ENCODE measurements at regions not wholly inside any gene's neighbourhood (a gene's known extent, or its start where the extent isn't known, plus 50 kb on each side); places are given as distances from the start of the nearest gene placed in this dataset.

DNA sequence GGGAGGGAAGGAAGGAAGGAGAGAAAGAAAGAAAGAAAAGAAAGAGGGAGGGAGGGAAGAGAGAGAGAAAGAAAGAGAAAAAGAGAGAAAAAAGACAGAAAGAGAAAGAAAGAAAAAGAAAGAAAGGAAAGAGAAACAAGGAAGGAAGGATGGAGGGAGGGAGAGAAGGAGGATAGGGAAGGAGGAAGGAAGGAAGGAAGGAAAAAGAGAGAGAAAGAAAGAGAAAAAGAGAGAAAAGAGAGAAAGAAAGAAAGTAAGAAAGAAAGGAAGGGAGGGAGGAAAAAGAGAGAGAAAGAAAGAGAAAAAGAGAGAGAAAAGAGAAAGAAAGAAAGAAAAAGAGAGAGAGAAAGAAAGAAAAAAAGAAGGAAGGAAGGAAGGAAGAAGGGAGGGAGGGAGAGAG lies 105.8 kb upstream of the RBPJ start:
- TF ChIP-seq, protein P1, sequence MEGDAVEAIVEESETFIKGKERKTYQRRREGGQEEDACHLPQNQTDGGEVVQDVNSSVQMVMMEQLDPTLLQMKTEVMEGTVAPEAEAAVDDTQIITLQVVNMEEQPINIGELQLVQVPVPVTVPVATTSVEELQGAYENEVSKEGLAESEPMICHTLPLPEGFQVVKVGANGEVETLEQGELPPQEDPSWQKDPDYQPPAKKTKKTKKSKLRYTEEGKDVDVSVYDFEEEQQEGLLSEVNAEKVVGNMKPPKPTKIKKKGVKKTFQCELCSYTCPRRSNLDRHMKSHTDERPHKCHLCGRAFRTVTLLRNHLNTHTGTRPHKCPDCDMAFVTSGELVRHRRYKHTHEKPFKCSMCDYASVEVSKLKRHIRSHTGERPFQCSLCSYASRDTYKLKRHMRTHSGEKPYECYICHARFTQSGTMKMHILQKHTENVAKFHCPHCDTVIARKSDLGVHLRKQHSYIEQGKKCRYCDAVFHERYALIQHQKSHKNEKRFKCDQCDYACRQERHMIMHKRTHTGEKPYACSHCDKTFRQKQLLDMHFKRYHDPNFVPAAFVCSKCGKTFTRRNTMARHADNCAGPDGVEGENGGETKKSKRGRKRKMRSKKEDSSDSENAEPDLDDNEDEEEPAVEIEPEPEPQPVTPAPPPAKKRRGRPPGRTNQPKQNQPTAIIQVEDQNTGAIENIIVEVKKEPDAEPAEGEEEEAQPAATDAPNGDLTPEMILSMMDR (IDR thresholded peaks at IDR 0.05) = no peak
- no peak for TF ChIP-seq EZH2 (IDR thresholded peaks at IDR 0.05; ENCODE audit: borderline replicate concordance, insufficient read depth, low read depth, low read length, poor library complexity, severe bottlenecking)
